Thoracic aorta (tissue), 2 donors: ENCODE measurements at regions not wholly inside any gene's neighbourhood (a gene's known extent, or its start where the extent isn't known, plus 50 kb on each side); places are given as distances from the start of the nearest gene placed in this dataset.

Experiments used
- ATAC-seq: fragments of 150-250 bp; one replicate; pipeline ENCODE4 v1.8.0; 2017; ENCODE audit warnings: low read depth; ENCODE audit not compliant: insufficient number of reproducible peaks, low FRiP score
- DNase-seq: peaks from one replicate; pipeline ENCODE4 v3.0.0-alpha.2; 2020; ENCODE audit warnings: low spot score
- H3K27ac ChIP-seq, 2 donors: fragments of 200-600 bp; sonication (generic); 1 replicate in 1 of 2; 2 replicates in 1 of 2; pipeline ENCODE4 v1.5.1; 2016; ENCODE audit warnings: mild to moderate bottlenecking in 2 of 2, moderate library complexity in 2 of 2
- H3K27me3 ChIP-seq: fragments of 200-600 bp; sonication (generic); replicated peaks from 2 replicates; pipeline ENCODE4 v1.6.0; 2016; ENCODE audit warnings: mild to moderate bottlenecking; ENCODE audit not compliant: insufficient read depth
- H3K36me3 ChIP-seq: fragments of 200-600 bp; sonication (generic); one replicate; pipeline ENCODE4 v1.5.1; 2016
- H3K4me1 ChIP-seq, 2 donors: fragments of 200-600 bp; sonication (generic); 1 replicate in 1 of 2; 2 replicates in 1 of 2; pipeline versions ENCODE4 v1.5.1 to v1.6.0; 2016; ENCODE audit warnings: low read depth in 2 of 2, mild to moderate bottlenecking in 1 of 2; ENCODE audit not compliant: control insufficient read depth in 1 of 2
- H3K4me3 ChIP-seq: fragments of 200-600 bp; sonication (generic); 2 replicates; pipeline ENCODE4 v1.5.1; 2016; ENCODE audit warnings: mild to moderate bottlenecking
- H3K9me3 ChIP-seq: fragments of 200-600 bp; sonication (generic); 2 replicates; pipeline ENCODE4 v1.5.1; 2016
- CTCF ChIP-seq: fragments of 200-600 bp; sonication (generic); IDR thresholded peaks from one replicate; pipeline ENCODE4 v1.5.1; 2019; ENCODE audit warnings: antibody characterized with exemption

- no peak for ATAC-seq
- Histone ChIP-seq H3K36me3 (no peaks in the 10 kb centered on the region), H3K9me3 (no peaks in the 10 kb centered on the region), H3K4me1 (no peaks in the 10 kb centered on the region), H3K4me3 (no peak overlapping the region), H3K27me3 (no peaks in the 10 kb centered on the region), H3K27ac (no peak overlapping the region)
- no peak for DNase-seq
- TF ChIP-seq CTCF = no peak
Measured at GRCh38 chr1:90510143-90510542, 207.0 kb downstream of the BARHL2 start.

DNA sequence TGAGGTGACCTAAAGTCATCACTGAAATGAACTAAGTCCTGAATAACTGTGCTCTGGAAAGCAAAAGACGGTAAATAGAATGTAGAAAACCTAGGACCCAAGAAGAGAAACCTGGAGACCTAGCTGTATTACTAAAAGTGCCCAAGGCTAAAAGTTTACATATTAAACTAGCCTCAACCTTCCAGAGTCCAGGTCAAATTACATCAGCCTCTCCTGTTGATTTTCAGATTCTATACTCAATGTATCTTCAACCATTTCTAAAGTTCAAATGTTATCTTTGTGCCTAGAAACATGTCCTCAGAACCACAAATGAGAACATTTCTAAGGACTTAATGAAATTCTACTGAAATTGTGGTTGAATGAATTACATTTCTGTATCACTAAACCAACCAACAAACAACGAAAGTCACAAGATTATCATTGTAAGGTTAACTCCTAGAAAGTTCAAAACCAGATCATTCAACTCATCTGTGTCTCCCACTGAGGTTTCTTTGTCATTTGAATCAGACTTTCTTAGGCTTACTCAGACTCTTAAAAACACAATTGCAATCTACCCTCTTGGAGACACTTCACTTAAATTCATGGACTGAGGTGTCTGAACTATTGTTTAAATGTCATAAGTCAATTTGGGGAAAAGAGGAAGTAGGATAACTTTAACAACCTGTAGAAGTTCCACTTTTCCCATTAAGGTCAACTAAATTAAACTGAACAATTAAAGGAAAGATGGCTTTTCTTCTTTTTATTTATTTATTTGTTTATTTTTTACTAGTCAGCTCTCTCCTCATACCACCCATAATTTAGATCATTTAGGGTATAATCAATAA, 207.7 kb downstream of the BARHL2 start:
- H3K9me3 ChIP-seq = no peaks in the 10 kb centered on the region
- H3K36me3 ChIP-seq = no peaks in the 10 kb centered on the region
- ATAC-seq = no peak
- no peak for TF ChIP-seq CTCF
- no peak overlapping the region for H3K27ac ChIP-seq
- H3K27me3 ChIP-seq = no peaks in the 10 kb centered on the region
- H3K4me3 ChIP-seq = no peak overlapping the region
- no peaks in the 10 kb centered on the region for H3K4me1 ChIP-seq
- no peak for DNase-seq

GRCh38 chr1:90508376-90509167, 208.5 kb downstream of the BARHL2 start:
- no peak for TF ChIP-seq CTCF
- no peak overlapping the region for H3K27ac ChIP-seq
- no peak for ATAC-seq
- no peaks in the 10 kb centered on the region for H3K36me3 ChIP-seq
- DNase-seq = no peak
- H3K4me3 ChIP-seq = no peak overlapping the region
- H3K9me3 ChIP-seq = no peaks in the 10 kb centered on the region
- no peaks in the 10 kb centered on the region for H3K27me3 ChIP-seq
- H3K4me1 ChIP-seq = no peaks in the 10 kb centered on the region

GRCh38 chr1:90507173-90507572, 209.9 kb downstream of the BARHL2 start:
- H3K4me1 ChIP-seq = no peaks in the 10 kb centered on the region
- no peak overlapping the region for H3K4me3 ChIP-seq
- no peak for ATAC-seq
- TF ChIP-seq CTCF = no peak
- H3K9me3 ChIP-seq = no peaks in the 10 kb centered on the region
- H3K36me3 ChIP-seq = no peaks in the 10 kb centered on the region
- no peak overlapping the region for H3K27ac ChIP-seq
- no peak for DNase-seq
- no peaks in the 10 kb centered on the region for H3K27me3 ChIP-seq

- H3K9me3 ChIP-seq = no peaks in the 10 kb centered on the region
- H3K36me3 ChIP-seq = no peaks in the 10 kb centered on the region
- DNase-seq (no peak), ATAC-seq (no peak)
- H3K4me1 ChIP-seq = no peaks in the 10 kb centered on the region
- no peaks in the 10 kb centered on the region for H3K27me3 ChIP-seq
- TF ChIP-seq CTCF = no peak
- H3K27ac ChIP-seq = no peak overlapping the region
- no peak overlapping the region for H3K4me3 ChIP-seq
Measured at GRCh38 chr1:90505806-90506205, 211.3 kb downstream of the BARHL2 start.
